GM18502 (cell line): ENCODE measurements at regions not wholly inside any gene's neighbourhood (a gene's known extent, or its start where the extent isn't known, plus 50 kb on each side); places are given as distances from the start of the nearest gene placed in this dataset.
"Not testable (repeated sequence)": the region's sequence is repeated elsewhere in the genome, so short reads cannot be mapped to it uniquely, and the experiment has no call there.

Source experiments
- ATAC-seq: cut with Tn5 transposase; IDR thresholded peaks from one replicate; pipeline ENCODE4 v1.9.1; 2021; ENCODE audit warnings: mild to moderate bottlenecking; ENCODE audit not compliant: unreplicated experiment, poor library complexity

GRCh38 chr2:12926641-12927040 lies 209.9 kb downstream of the TRIB2 start:
- ATAC-seq, result not testable (repeated sequence)

GRCh38 chr2:12928197-12928774 lies 211.6 kb downstream of the TRIB2 start:
- ATAC-seq, result no peak

- no peak for ATAC-seq
Measured at GRCh38 chr2:12928775-12929401, 212.2 kb downstream of the TRIB2 start.

GRCh38 chr2:12929758-12930157 lies 213.0 kb downstream of the TRIB2 start:
- no peak for ATAC-seq

GRCh38 chr2:12930391-12930790 lies 213.7 kb downstream of the TRIB2 start:
- no peak for ATAC-seq

GRCh38 chr2:12931186-12931844 lies 214.6 kb downstream of the TRIB2 start:
- peak; percentile 57 for ATAC-seq

GRCh38 chr2:12932192-12932591 lies 215.5 kb downstream of the TRIB2 start:
- ATAC-seq, result no peak

- ATAC-seq, result no peak
Measured at GRCh38 chr2:12934146-12934756, 217.5 kb downstream of the TRIB2 start.

- ATAC-seq, result no peak
Measured at GRCh38 chr2:12935222-12935621, 218.5 kb downstream of the TRIB2 start.

- ATAC-seq, result no peak
Measured at GRCh38 chr2:12935796-12936195, 219.1 kb downstream of the TRIB2 start.

GRCh38 chr2:12941203-12941602 lies 224.5 kb downstream of the TRIB2 start:
- no peak for ATAC-seq

GRCh38 chr2:12948231-12948960 lies 231.7 kb downstream of the TRIB2 start:
- no peak for ATAC-seq

- peak; percentile 78 for ATAC-seq
Measured at GRCh38 chr2:12948961-12949353, 232.2 kb downstream of the TRIB2 start.

- no peak for ATAC-seq
Measured at GRCh38 chr2:12949406-12949805, 232.7 kb downstream of the TRIB2 start.

- no peak for ATAC-seq
Measured at GRCh38 chr2:12950174-12950573, 233.4 kb downstream of the TRIB2 start.

- no peak for ATAC-seq
Measured at GRCh38 chr2:12950957-12951656, 234.4 kb downstream of the TRIB2 start.

- ATAC-seq, result no peak
Measured at GRCh38 chr2:12951657-12951973, 234.9 kb downstream of the TRIB2 start.

- no peak for ATAC-seq
Measured at GRCh38 chr2:12953596-12953995, 236.9 kb downstream of the TRIB2 start.

GRCh38 chr2:12955864-12956263 lies 239.1 kb downstream of the TRIB2 start:
- no peak for ATAC-seq

- ATAC-seq, result no peak
Measured at GRCh38 chr2:12957251-12957650, 240.5 kb downstream of the TRIB2 start.
